Activated T-cell treated with anti-CD3 and anti-CD28 coated beads, Interleukin-2, amount 50 U/mL, for 48 hours (primary cell): ENCODE measurements at regions not wholly inside any gene's neighbourhood (a gene's known extent, or its start where the extent isn't known, plus 50 kb on each side); places are given as distances from the start of the nearest gene placed in this dataset.
"Not testable (repeated sequence)": the region's sequence is repeated elsewhere in the genome, so short reads cannot be mapped to it uniquely, and the experiment has no call there.

Experiments
- DNase-seq, 2 experiments: peaks; one replicate each; pipeline ENCODE4 v3.0.0-alpha.2; 2020

GRCh38 chr6:882084-882598, 189.2 kb upstream of the EXOC2 start:
- DNase-seq, result no peak

GRCh38 chr6:878179-878578, 185.2 kb upstream of the EXOC2 start:
- no peak for DNase-seq

GRCh38 chr6:875012-875411, 182.1 kb upstream of the EXOC2 start:
- no peak for DNase-seq

- DNase-seq, result no peak
Measured at GRCh38 chr6:872570-873125, 179.7 kb upstream of the EXOC2 start.

- DNase-seq, result no peak
Measured at GRCh38 chr6:871503-871902, 178.6 kb upstream of the EXOC2 start.

- no peak for DNase-seq
Measured at GRCh38 chr6:870096-870495, 177.2 kb upstream of the EXOC2 start.

- no peak for DNase-seq
Measured at GRCh38 chr6:868201-868600, 175.3 kb upstream of the EXOC2 start.

GRCh38 chr6:867378-867777, 174.4 kb upstream of the EXOC2 start:
- DNase-seq, result no peak

- no peak for DNase-seq
Measured at GRCh38 chr6:866316-866715, 173.4 kb upstream of the EXOC2 start.

GRCh38 chr6:865846-866245, 172.9 kb upstream of the EXOC2 start:
- no peak for DNase-seq

GRCh38 chr6:863831-864230, 170.9 kb upstream of the EXOC2 start:
- no peak for DNase-seq

- DNase-seq, result not testable (repeated sequence)
Measured at GRCh38 chr6:863127-863526, 170.2 kb upstream of the EXOC2 start.

- no peak for DNase-seq
Measured at GRCh38 chr6:859936-860335, 167.0 kb upstream of the EXOC2 start.

GRCh38 chr6:854406-855118, 161.6 kb upstream of the EXOC2 start:
- DNase-seq, result no peak

GRCh38 chr6:852216-852615, 159.3 kb upstream of the EXOC2 start:
- not testable (repeated sequence) for DNase-seq

- DNase-seq, result no peak
Measured at GRCh38 chr6:849075-849506, 156.2 kb upstream of the EXOC2 start.

- no peak for DNase-seq
Measured at GRCh38 chr6:845566-845965, 152.6 kb upstream of the EXOC2 start.

GRCh38 chr6:845101-845500, 152.2 kb upstream of the EXOC2 start:
- DNase-seq, result no peak

GRCh38 chr6:842141-842540, 149.2 kb upstream of the EXOC2 start:
- DNase-seq, result no peak

- DNase-seq, result no peak
Measured at GRCh38 chr6:841569-841968, 148.6 kb upstream of the EXOC2 start.

- DNase-seq, result no peak
Measured at GRCh38 chr6:839201-839600, 146.3 kb upstream of the EXOC2 start.

- DNase-seq, result no peak
Measured at GRCh38 chr6:837380-837779, 144.4 kb upstream of the EXOC2 start.

- DNase-seq, result no peak
Measured at GRCh38 chr6:836276-836853, 143.4 kb upstream of the EXOC2 start.

- DNase-seq, result no peak
Measured at GRCh38 chr6:835476-836160, 142.7 kb upstream of the EXOC2 start.
